ENCODE measurements at regions not wholly inside any gene's neighbourhood (a gene's known extent, or its start where the extent isn't known, plus 50 kb on each side); places are given as distances from the start of the nearest gene placed in this dataset.
A peak's percentile ranks its signal among the peaks of the same experiment; 100 is the strongest.
"Not testable (repeated sequence)": the region's sequence is repeated elsewhere in the genome, so short reads cannot be mapped to it uniquely, and the experiment has no call there.

DNA sequence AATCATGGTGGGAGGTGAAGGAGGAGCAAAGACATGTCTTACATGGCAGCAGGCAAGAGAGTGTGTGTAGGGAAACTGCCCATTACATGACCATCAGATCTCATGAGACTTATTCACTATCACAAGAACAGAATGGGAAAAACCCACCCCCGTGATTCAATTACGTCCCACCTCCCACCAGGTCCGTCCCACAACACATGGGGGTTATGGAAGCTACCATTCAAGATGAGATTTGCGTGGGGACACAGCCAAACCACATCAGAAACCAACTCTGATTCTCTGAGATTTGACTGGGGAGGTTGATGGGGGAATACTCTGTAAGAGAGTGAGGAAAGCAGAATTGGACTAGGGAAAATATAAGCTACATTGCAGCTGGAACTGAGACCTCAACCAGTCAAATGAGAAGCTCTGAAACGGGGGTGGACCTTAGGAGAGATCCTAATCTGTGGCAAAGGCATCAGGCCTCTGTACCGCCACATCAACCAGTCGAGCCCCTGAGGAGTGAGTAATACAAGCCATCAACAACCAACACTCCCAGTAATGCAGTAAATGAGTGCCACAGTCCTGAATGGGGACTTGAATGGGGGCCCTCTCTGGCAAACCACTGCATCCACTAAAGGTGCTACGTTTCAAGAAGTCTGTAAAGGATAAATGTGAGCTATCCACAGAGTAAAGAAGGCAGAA lies 207.9 kb upstream of the GADL1 start:
- DNase-seq: no peak

DNA sequence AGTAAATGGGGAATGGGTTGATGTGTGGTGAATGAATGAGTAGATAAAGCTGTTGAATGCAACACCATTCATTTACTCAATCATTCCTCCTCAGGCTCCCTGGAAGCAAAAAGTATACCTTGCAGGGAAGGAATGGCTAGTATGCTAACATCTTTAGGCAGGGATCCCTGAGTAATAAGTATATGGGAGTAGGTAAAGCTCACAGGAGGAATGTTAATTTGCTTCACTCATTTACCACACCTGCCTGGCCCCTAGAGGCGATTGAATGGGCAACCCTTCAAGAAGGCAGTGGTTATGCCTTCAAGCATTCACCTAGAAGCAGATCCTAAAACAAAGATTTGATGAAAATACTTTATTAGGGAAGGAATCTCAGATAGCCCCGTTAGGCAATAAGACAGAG lies 208.7 kb upstream of the GADL1 start:
- DNase-seq: no peak

DNA sequence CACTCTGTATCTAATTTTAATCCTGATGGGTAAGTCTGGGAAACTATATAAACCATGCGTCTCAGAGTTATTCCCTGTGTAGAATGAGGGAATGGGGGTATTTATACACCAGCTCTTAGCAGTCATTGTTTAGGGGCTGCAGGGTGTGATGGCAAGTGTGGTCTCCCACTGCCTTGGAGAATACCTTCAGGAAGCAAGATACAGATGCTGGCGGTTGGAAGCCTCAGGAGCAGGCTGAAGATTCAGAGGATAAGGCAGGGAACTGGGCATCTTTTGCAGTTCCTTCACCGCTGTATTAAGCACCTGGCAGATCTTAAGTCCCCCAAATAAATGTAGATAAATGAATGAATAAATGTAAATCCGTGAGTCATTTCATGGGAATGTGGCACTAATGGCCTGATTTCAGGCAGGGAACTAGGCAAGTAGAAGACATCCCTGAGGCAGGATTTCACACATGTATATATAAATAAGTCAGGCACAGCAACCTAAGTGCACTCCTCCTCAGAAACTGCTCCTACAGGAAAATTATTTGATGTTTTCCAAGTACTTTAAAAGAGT lies 209.2 kb upstream of the GADL1 start:
- DNase-seq: no peak

- no peak for DNase-seq
Measured at GRCh38 chr3:31105011-31105410, 210.6 kb upstream of the GADL1 start.

DNA sequence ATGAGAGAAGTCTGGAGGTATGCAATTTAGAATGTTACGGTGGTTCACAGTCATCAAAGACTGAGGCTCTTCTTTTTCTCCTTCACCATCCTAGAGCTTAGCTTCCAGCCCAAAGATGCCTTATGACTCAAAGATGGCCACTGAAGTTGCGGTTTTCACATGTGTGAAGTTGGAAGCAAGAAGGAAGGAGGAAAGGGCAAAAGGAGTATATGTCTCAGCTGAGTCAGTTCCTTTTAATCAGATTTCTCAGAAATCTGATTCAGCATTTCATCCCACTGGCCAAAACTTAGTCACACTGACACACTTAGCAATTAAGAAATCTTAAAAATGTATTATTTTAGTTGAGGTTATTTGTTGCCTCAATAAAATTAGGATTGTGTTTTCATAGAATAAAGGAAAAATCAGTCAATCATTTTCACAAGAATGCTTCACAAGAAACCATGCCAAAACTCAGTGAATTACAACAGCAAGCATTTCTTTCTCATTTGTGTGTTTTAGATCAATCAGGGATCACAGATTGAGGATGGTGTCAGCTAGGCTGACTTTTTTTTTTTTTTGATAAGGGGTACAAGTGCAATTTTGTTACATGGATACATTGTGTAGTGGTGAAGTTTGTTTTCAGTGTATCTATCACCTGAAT lies 211.1 kb upstream of the GADL1 start:
- peak; percentile 45 for DNase-seq

- no peak for DNase-seq
Measured at GRCh38 chr3:31106204-31106603, 211.7 kb upstream of the GADL1 start.

- DNase-seq: no peak
Measured at GRCh38 chr3:31106912-31107311, 212.5 kb upstream of the GADL1 start.

DNA sequence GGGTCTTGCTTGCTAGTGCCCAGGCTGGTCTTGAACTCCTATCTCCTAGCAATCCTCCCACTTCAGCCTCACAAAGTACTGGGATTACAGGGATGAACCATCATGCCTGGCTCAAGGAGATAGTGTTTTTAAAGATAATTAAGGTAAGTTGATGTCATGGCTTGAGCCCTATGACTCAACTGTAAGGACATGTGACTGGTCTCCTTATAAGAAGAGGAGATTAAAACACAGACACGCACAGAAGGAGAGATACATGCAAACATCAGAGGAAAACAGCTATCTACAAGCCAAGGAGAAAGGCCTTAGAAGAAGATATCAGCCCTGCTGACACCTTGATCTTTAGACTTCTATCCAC lies 220.4 kb upstream of the GADL1 start:
- no peak for DNase-seq

- not testable (repeated sequence) for DNase-seq
Measured at GRCh38 chr3:31115531-31115930, 221.1 kb upstream of the GADL1 start.

DNA sequence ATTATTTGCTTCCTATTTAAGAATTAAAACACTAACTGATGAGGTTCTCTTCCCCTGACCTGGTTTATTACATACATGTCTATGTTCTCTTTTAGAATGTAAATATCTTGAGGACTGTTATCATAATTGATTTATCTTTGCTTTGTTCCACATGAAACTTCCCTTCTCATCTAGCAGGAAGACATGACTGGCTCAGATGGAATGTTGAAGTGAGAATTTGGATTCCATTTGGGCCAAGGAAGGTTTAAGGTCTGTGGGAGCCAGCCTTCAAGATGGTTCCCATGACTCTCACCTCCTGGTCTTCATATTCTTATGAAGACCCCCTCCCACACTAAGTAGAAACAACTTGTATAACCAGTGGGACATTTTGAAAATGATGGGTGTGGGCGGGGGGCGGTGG lies 222.2 kb upstream of the GADL1 start:
- no peak for DNase-seq

DNA sequence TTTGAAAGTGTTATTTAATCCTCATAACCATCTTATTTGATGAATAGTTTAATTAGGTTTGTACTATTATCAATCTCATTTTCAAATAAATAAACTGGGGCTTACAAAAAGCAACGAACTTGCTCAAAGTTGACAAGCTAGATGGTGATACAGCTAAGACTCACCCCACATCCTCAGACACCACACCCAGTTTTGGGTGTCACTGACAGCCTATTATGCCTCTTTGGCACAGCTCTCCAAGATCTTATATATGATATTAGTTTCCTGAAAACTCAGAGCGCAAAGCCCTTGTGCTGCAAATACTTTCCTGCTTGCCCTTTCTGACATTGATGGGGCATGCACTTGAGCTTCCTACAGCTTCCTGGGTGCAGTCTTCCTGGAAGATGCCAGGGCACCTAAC lies 223.4 kb upstream of the GADL1 start:
- no peak for DNase-seq

DNA sequence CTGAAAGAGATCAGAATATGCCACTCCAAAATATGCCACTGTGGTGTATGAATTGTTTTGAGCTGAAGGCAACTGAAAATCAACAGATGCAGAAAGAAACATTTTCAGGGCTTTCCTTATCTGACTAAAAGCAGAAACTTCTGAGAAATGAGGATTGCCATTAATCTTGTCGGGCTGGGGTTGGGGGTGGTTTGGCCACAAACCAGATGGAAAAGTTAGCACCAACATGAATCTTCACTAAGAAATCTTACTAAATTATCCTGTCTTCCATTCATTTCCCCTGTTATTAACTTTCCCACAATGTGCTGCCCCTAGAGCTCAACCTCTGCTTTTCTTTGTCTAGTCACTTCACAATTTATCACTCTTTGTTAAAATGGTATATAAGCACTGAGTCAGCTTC lies 229.9 kb upstream of the GADL1 start:
- DNase-seq: no peak

DNA sequence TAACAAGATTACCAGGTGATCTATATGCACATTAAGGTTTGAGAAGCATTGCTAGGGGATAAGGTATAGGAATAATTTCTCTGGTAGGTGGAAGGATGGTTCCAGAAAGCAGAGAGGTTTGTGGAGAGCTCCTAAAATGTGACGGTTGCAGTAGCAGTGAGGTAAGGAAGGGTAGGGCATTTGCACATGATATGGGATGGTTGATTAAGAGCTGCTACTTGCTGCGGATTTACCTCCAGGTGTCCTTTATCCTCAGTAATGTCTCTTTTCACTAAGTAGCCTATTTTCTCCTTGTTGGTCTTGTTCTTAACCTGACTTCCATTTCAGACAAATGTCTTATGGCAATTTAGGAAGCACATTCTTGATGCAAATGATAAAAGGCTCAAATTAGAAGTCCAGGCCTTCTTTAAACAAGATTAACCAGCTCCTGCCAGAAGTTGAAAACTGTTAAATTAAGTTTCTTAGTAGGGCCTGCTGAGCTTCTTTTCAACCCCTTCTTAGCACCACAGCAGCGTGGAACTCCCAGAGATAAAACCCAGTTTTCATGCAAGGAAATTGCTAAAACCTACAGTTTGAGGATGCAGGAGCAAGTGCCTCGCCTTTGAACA lies 231.1 kb upstream of the GADL1 start:
- no peak for DNase-seq

- no peak for DNase-seq
Measured at GRCh38 chr3:31129241-31129640, 234.8 kb upstream of the GADL1 start.

DNA sequence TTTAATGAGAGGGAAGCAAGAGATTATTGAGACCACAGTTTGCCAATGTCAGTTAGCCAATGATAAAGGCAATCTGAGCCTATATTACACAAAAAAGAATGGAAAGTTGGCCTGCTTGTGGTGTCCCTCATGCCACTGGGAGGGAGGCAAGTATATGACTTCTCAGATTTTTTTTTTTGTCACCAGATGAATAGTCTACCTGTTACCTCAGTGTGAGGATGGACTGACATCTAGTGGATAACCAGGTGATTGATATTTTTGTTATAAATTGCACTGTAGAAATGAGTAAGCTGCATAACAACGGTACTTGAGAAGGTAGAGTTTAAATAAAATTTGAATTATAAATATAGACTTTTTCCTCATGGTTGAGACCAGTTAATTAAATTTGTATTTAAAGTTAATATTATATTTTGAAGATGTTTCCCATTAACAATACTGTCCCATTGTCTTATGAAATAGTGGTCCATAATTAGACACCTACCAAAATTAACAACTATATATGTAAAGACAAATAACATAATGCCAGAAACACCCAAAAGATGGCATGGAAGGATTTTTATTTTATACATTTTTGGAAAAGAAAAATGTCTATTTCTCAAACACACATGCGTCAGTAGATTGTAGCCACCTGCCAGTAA lies 237.8 kb upstream of the GADL1 start:
- peak; percentile 77 for DNase-seq

GRCh38 chr3:31133541-31133940 lies 239.1 kb upstream of the GADL1 start:
- no peak for DNase-seq

DNA sequence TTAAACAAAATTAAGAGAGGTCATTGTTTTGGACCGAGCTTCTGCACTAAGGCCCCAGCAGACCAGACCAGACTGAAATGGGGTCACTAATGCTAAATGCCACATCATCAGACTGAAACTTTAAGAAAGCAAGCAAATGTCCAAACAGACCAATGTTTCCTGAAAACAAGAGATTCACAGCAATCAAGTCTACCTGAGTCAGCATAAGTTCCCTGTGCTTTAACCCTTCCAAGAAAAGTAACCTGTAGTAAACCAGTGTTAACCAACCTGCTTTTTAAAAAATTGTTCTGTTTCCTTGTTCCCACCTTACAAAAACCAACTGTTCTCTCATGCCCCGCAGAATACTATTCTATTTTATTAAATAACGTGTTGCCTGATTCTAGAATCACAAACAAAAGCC lies 241.1 kb upstream of the GADL1 start:
- DNase-seq: no peak

DNA sequence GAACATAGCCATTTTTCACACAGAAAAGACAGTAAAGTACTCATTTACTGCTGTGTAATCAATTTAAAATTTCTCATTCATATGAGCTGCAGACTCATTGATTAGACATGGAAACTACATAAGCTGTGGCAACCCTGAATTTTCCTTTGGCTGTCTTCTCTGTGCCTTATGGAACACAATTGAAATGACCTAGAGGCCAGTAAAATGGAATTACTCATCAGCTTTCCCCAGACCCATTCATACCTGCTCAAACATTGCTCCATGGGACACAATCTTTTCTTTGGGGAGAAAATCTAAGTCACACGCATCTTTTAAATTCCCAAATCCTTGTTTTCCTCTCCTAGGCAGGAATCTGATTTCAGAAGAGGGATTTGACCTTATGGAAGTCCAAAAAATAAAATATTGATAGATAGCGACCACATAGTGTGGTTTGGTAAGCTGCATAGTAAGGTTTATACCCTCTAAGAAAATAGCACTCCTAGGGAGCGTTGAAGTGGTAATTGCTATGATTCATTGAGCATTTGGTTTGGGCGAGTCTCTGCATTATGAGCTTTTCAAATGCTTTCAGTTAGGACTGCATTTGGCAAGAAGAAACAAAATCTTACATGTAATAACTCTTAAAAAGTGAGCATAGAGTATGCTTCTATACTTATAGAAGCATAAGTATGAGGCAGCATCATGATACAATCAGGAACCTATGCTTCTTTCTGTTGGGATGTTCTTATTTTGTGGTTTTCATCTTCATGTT lies 243.4 kb upstream of the GADL1 start:
- no peak for DNase-seq

GRCh38 chr3:31140470-31140869 lies 246.0 kb upstream of the GADL1 start:
- DNase-seq: no peak

DNA sequence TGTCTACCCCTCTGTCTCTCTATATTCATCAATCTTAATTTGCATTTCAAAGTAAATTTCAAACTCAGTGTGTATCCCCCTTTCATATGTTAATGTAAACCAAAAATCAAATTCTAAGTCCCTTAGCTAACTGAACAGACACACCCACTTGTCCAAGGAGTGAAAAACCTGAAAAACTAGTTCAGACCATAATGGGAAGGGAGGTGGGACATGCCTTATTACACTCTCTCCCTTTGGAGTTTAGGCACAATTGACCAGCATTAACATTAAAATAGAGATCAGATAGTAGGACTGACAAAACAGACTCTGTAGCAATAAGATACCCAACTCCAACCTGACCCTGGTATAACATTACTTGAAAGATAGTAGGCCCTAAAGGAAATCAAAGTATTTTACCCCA lies 247.7 kb upstream of the GADL1 start:
- no peak for DNase-seq

- DNase-seq: no peak
Measured at GRCh38 chr3:31142543-31142942, 248.1 kb upstream of the GADL1 start.

DNA sequence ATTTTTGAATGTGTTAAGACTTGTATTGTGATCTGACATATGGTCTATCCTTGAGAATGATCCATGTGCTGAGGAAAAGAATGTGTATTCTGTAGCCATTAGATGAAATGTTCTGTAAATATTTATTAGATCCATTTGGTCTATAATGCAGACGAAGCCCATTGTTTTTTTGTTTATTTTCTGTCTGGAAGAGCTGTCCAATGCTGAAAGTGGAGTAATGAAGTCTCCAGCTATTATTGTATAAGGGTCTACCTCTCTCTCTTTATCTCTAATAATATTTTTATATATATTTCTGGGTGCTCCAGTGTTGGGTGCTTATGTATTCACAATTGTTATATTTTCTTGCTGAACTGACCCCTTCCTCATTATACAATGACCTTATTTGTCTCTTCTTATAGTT lies 250.6 kb upstream of the GADL1 start:
- DNase-seq: no peak

- no peak for DNase-seq
Measured at GRCh38 chr3:31147550-31147949, 253.1 kb upstream of the GADL1 start.
